ENCODE measurements at regions not wholly inside any gene's neighbourhood (a gene's known extent, or its start where the extent isn't known, plus 50 kb on each side); places are given as distances from the start of the nearest gene placed in this dataset.

GRCh38 chr3:24060055-24060454 lies 115.0 kb downstream of the NR1D2 start:
- H3K36me3 Mint-ChIP-seq (ENCODE audit: insufficient read depth, unreplicated experiment) = no peaks in the 10 kb centered on the region
- CTCF ChIA-PET = interaction anchor here (0.7 to 1.2 kb wide), 3 partner anchors 69 to 487 kb away, joined by 3 to 4 read pairs (median 3); no protein-coding TSS in a partner anchor
- H3K9me3 Mint-ChIP-seq (ENCODE audit: unreplicated experiment) = no peaks in the 10 kb centered on the region
- H3K27ac Mint-ChIP-seq (ENCODE audit: low read depth, unreplicated experiment) = no peak overlapping the region
- H3K27me3 Mint-ChIP-seq (ENCODE audit: insufficient read depth, unreplicated experiment) = no peaks in the 10 kb centered on the region
- no TSS peak for BruUV-seq (replicated peaks)
- no peak overlapping the region for H3K4me3 Mint-ChIP-seq (ENCODE audit: unreplicated experiment)
- no peak for TF ChIP-seq CTCF (IDR thresholded peaks at IDR 0.05; ENCODE audit: unreplicated experiment)
- no peaks in the 10 kb centered on the region for H3K4me1 Mint-ChIP-seq (ENCODE audit: insufficient read depth, unreplicated experiment)
- no peak for DNase-seq (ENCODE audit: unreplicated experiment)
- intact Hi-C loops (cut with micrococcal nuclease) = no loop called here
- POLR2A ChIA-PET = interaction anchor here (0.5 kb wide), 1 partner anchor 426 kb away, joined by 3 read pairs; no protein-coding TSS in a partner anchor

GRCh38 chr3:24062916-24063315 lies 117.8 kb downstream of the NR1D2 start:
- no peak for DNase-seq (ENCODE audit: unreplicated experiment)
- Mint-ChIP-seq H3K4me1 (ENCODE audit: insufficient read depth, unreplicated experiment) (peaks cover 6% of the 10 kb centered on the region), H3K27me3 (ENCODE audit: insufficient read depth, unreplicated experiment) (no peaks in the 10 kb centered on the region), H3K9me3 (ENCODE audit: unreplicated experiment) (no peaks in the 10 kb centered on the region), H3K4me3 (ENCODE audit: unreplicated experiment) (no peak overlapping the region), H3K27ac (ENCODE audit: low read depth, unreplicated experiment) (no peak overlapping the region), H3K36me3 (ENCODE audit: insufficient read depth, unreplicated experiment) (no peaks in the 10 kb centered on the region)
- no TSS peak for BruUV-seq (replicated peaks)
- no peak for TF ChIP-seq CTCF (IDR thresholded peaks at IDR 0.05; ENCODE audit: unreplicated experiment)
- POLR2A ChIA-PET = no interaction called here
- CTCF ChIA-PET = interaction anchor here (0.8 kb wide), 1 partner anchor 24 kb away, joined by 3 read pairs; no protein-coding TSS in a partner anchor
- intact Hi-C loops (cut with micrococcal nuclease) = no loop called here
